ENCODE measurements at regions not wholly inside any gene's neighbourhood (a gene's known extent, or its start where the extent isn't known, plus 50 kb on each side); places are given as distances from the start of the nearest gene placed in this dataset.

- no peak for TF ChIP-seq CTCF (IDR thresholded peaks at IDR 0.05)
- TF ChIP-seq POLR2A (IDR thresholded peaks at IDR 0.05), result no peak
Observed at GRCh38 chr6:21451546-21452013, 142.0 kb upstream of the SOX4 start.
